Liver (tissue), 8 donors: ENCODE measurements at regions not wholly inside any gene's neighbourhood (a gene's known extent, or its start where the extent isn't known, plus 50 kb on each side); places are given as distances from the start of the nearest gene placed in this dataset.

Experiments used
- DNase-seq: peaks from one replicate; pipeline ENCODE4 v3.0.0-alpha.2; 2017; ENCODE audit warnings: low spot score
- H3K27ac ChIP-seq, 2 donors: one replicate each; pipeline ENCODE4 v1.7.0; 2013; ENCODE audit warnings: inconsistent platforms in 2 of 2, low read length in 2 of 2, control low read depth in 1 of 2, low read depth in 1 of 2, mild to moderate bottlenecking in 1 of 2
- H3K27me3 ChIP-seq, 4 donors: one replicate each; pipeline versions ENCODE4 v1.6.1 to v1.7.0; 2013; ENCODE audit warnings: low read length in 3 of 4, inconsistent platforms in 1 of 4, mild to moderate bottlenecking in 1 of 4, moderate library complexity in 1 of 4; ENCODE audit not compliant: control insufficient read depth in 4 of 4, insufficient read depth in 4 of 4
- H3K36me3 ChIP-seq, 4 donors: one replicate each; pipeline versions ENCODE4 v1.6.1 to v1.7.0; 2013; ENCODE audit warnings: low read length in 3 of 4, mild to moderate bottlenecking in 3 of 4, low read depth in 1 of 4, moderate library complexity in 1 of 4; ENCODE audit not compliant: control insufficient read depth in 4 of 4, insufficient read depth in 3 of 4
- H3K4me1 ChIP-seq, 4 donors: one replicate each; pipeline versions ENCODE4 v1.6.1 to v1.7.0; 2013; ENCODE audit warnings: low read length in 3 of 4, mild to moderate bottlenecking in 3 of 4, moderate library complexity in 1 of 4; ENCODE audit not compliant: control insufficient read depth in 4 of 4, insufficient read depth in 4 of 4
- H3K4me3 ChIP-seq, 3 donors: one replicate each; pipeline versions ENCODE4 v1.6.1 to v1.7.0; 2013; ENCODE audit warnings: low read length in 3 of 3, control low read depth in 1 of 3, low read depth in 1 of 3, mild to moderate bottlenecking in 1 of 3
- H3K9ac ChIP-seq, 2 donors: one replicate each; pipeline ENCODE4 v1.7.0; 2013; ENCODE audit warnings: low read length in 2 of 2, mild to moderate bottlenecking in 2 of 2, moderate library complexity in 2 of 2, control low read depth in 1 of 2, low read depth in 1 of 2
- H3K9me3 ChIP-seq, 4 donors: one replicate each; pipeline versions ENCODE4 v1.6.1 to v1.7.0; 2013; ENCODE audit warnings: low read length in 3 of 4; ENCODE audit not compliant: control insufficient read depth in 4 of 4
- ATF3 ChIP-seq: IDR thresholded peaks from 2 replicates; pipeline ENCODE4 v1.6.1; 2016; ENCODE audit warnings: antibody characterized with exemption
- EGR1 ChIP-seq, 2 donors: IDR thresholded peaks; 2 replicates each; pipeline ENCODE4 v1.6.1; 2016 to 2018; ENCODE audit warnings: antibody characterized with exemption in 2 of 2, low read depth in 2 of 2
- FOXA1 ChIP-seq: IDR thresholded peaks from 2 replicates; pipeline ENCODE4 v1.6.1; 2016; ENCODE audit warnings: antibody characterized with exemption
- FOXA2 ChIP-seq: IDR thresholded peaks from 2 replicates; pipeline ENCODE4 v1.6.1; 2016; ENCODE audit warnings: antibody characterized with exemption
- GABPA ChIP-seq, 2 donors: IDR thresholded peaks in 1 of 2; conservative IDR thresholded peaks in 1 of 2; 2 replicates each; pipeline ENCODE4 v1.6.1; 2016; ENCODE audit warnings: antibody characterized with exemption in 2 of 2, mild to moderate bottlenecking in 1 of 2, moderate library complexity in 1 of 2
- HNF4A ChIP-seq, 2 donors: conservative IDR thresholded peaks; 2 replicates each; pipeline ENCODE4 v1.6.1; 2016; ENCODE audit warnings: antibody characterized with exemption in 2 of 2, mild to moderate bottlenecking in 2 of 2
- JUND ChIP-seq, 2 donors: IDR thresholded peaks; 2 replicates each; pipeline ENCODE4 v1.6.1; 2016; ENCODE audit warnings: antibody characterized with exemption in 2 of 2
- MAX ChIP-seq: IDR thresholded peaks from 2 replicates; pipeline ENCODE4 v1.6.1; 2016; ENCODE audit warnings: antibody characterized with exemption
- NR2F2 ChIP-seq: IDR thresholded peaks from 2 replicates; pipeline ENCODE4 v1.6.1; 2016; ENCODE audit warnings: antibody characterized with exemption
- RAD21 ChIP-seq, 2 donors: IDR thresholded peaks; 2 replicates each; pipeline ENCODE4 v1.6.1; 2016; ENCODE audit warnings: antibody characterized with exemption in 2 of 2, mild to moderate bottlenecking in 2 of 2
- REST ChIP-seq: IDR thresholded peaks from 2 replicates; pipeline ENCODE4 v1.6.1; 2016; ENCODE audit warnings: antibody characterized with exemption, mild to moderate bottlenecking
- RXRA ChIP-seq, 2 donors: IDR thresholded peaks; 2 replicates each; pipeline ENCODE4 v1.6.1; 2017 to 2018; ENCODE audit warnings: antibody characterized with exemption in 2 of 2, mild to moderate bottlenecking in 1 of 2
- SP1 ChIP-seq: IDR thresholded peaks from 2 replicates; pipeline ENCODE4 v1.6.1; 2018; ENCODE audit warnings: antibody characterized with exemption, mild to moderate bottlenecking
- TAF1 ChIP-seq: conservative IDR thresholded peaks from 2 replicates; pipeline ENCODE4 v1.6.1; 2016; ENCODE audit warnings: antibody characterized with exemption, mild to moderate bottlenecking
- WGBS: extraction: QIAGEN DNeasy Blood & Tissue Kit; methylation state at CpG from one replicate; pipeline ENCODE4 v1.1.7; 2013; 5-methylcytosine and 5-hydroxymethylcytosine counted together
- TF ChIP-seq, protein P1 (sequence below): fragments of 150-350 bp; IDR thresholded peaks from 2 replicates; pipeline ENCODE4 v1.5.1; 2017; ENCODE audit warnings: improper control_type of control experiment, low read depth, low read length; ENCODE audit not compliant: missing input control
- donor health status: healthy.
- donor health status: healthy.
- donor health status: healthy.
- donor health status: healthy.
- donor health status: healthy.

DNA sequence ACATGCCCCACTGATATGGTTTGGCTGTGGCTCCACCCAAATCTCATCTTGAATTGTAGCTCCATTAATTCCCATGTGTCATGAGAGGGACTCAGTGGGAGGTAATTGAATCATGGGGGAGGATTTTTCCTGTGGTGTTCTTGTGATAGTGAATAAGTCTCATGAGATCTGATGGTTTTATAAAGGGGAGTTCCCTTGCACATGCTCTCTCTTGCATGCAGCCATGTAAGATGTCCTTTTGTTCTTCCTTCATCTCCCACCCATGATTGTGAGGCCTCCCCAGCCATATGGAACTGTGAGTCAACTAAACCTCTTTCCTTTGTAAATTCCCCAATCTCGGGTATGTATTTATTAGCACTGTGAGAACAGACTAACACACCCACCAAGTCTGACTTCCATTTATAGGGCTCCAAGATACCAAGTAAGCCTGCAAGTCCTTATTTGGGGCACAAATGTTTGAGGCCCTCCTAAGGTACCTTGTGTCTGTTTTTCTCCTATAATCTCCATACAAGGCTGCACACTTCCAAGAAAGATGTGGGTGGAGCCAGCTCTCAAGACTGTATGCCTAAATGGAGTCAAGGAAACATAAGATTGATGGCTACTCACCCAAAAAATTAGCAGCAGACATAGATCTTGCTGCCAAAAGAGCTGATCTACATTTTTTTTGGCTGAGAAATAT, 364.7 kb downstream of the TXNL1 start:
- Histone ChIP-seq H3K9me3 (no peaks in the 10 kb centered on the region), H3K9ac (no peak overlapping the region), H3K36me3 (no peaks in the 10 kb centered on the region), H3K27ac (no peak overlapping the region), H3K27me3 (no peaks in the 10 kb centered on the region), H3K4me3 (no peak overlapping the region), H3K4me1 (no peaks in the 10 kb centered on the region)
- WGBS, result 79% methylated on average over 1 of the region's 1 CpG
- TF ChIP-seq EGR1 (IDR thresholded peaks at IDR 0.05; ENCODE audit: low read depth in 2 of 2) (no peak), GABPA (IDR thresholded peaks at IDR 0.05 in 1 of 2, conservative IDR thresholded peaks at IDR 0.05 in 1 of 2) (no peak), NR2F2 (no peak), RAD21 (IDR thresholded peaks at IDR 0.05) (no peak), ATF3 (no peak), FOXA1 (no peak), JUND (IDR thresholded peaks at IDR 0.05) (no peak), TAF1 (no peak), SP1 (no peak), MAX (no peak), HNF4A (conservative IDR thresholded peaks at IDR 0.05) (no peak)
- TF ChIP-seq, protein P1, sequence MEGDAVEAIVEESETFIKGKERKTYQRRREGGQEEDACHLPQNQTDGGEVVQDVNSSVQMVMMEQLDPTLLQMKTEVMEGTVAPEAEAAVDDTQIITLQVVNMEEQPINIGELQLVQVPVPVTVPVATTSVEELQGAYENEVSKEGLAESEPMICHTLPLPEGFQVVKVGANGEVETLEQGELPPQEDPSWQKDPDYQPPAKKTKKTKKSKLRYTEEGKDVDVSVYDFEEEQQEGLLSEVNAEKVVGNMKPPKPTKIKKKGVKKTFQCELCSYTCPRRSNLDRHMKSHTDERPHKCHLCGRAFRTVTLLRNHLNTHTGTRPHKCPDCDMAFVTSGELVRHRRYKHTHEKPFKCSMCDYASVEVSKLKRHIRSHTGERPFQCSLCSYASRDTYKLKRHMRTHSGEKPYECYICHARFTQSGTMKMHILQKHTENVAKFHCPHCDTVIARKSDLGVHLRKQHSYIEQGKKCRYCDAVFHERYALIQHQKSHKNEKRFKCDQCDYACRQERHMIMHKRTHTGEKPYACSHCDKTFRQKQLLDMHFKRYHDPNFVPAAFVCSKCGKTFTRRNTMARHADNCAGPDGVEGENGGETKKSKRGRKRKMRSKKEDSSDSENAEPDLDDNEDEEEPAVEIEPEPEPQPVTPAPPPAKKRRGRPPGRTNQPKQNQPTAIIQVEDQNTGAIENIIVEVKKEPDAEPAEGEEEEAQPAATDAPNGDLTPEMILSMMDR, result no peak
- DNase-seq, result no peak

- 100% methylated on average over 1 of the region's 1 CpG for WGBS
- no peak for TF ChIP-seq REST
- TF ChIP-seq FOXA2, result no peak
- no peak for TF ChIP-seq RAD21 (IDR thresholded peaks at IDR 0.05)
- no peak for TF ChIP-seq GABPA (IDR thresholded peaks at IDR 0.05 in 1 of 2, conservative IDR thresholded peaks at IDR 0.05 in 1 of 2)
- no peak for TF ChIP-seq RXRA (IDR thresholded peaks at IDR 0.05)
- Histone ChIP-seq H3K27me3 (no peaks in the 10 kb centered on the region), H3K4me3 (no peak overlapping the region), H3K36me3 (no peaks in the 10 kb centered on the region), H3K9me3 (no peaks in the 10 kb centered on the region), H3K4me1 (no peaks in the 10 kb centered on the region), H3K27ac (no peak overlapping the region), H3K9ac (no peak overlapping the region)
- DNase-seq, result no peak
Measured at GRCh38 chr18:56270671-56271250, 367.6 kb downstream of the TXNL1 start.
